ENCODE measurements at regions not wholly inside any gene's neighbourhood (a gene's known extent, or its start where the extent isn't known, plus 50 kb on each side); places are given as distances from the start of the nearest gene placed in this dataset.

DNA sequence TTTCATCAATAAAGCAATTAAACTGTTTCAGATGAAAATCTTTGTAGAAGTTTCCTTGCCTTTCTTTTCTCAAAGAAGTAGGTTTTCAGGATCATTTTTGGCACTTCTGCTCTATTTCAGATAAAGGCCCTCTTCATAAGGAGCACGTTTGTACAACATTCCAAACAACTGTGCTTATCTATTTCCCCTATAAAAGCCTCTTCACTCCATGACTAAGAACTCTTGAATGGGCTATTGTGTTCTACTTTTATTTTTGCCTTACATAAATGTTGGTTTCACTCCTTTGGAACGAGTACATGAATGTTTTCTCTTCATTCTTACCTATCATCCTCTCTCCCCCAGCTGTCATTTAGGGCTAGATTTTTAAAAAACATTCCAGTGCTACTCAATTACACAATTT lies 288.0 kb upstream of the PPP1R2C start:
- TF ChIP-seq, protein P1, sequence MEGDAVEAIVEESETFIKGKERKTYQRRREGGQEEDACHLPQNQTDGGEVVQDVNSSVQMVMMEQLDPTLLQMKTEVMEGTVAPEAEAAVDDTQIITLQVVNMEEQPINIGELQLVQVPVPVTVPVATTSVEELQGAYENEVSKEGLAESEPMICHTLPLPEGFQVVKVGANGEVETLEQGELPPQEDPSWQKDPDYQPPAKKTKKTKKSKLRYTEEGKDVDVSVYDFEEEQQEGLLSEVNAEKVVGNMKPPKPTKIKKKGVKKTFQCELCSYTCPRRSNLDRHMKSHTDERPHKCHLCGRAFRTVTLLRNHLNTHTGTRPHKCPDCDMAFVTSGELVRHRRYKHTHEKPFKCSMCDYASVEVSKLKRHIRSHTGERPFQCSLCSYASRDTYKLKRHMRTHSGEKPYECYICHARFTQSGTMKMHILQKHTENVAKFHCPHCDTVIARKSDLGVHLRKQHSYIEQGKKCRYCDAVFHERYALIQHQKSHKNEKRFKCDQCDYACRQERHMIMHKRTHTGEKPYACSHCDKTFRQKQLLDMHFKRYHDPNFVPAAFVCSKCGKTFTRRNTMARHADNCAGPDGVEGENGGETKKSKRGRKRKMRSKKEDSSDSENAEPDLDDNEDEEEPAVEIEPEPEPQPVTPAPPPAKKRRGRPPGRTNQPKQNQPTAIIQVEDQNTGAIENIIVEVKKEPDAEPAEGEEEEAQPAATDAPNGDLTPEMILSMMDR (IDR thresholded peaks at IDR 0.05; ENCODE audit: control extremely low read depth in 1 of 3, insufficient read depth in 1 of 3, low read depth in 1 of 3, low read length in 3 of 3): no peak
- no peak for TF ChIP-seq TCF12 (IDR thresholded peaks at IDR 0.05; ENCODE audit: low read depth, low read length)
- TF ChIP-seq KDM1A (IDR thresholded peaks at IDR 0.05; ENCODE audit: borderline replicate concordance, low read length): no peak
- TF ChIP-seq SIN3A (conservative IDR thresholded peaks at IDR 0.05 in 1 of 2, IDR thresholded peaks at IDR 0.05 in 1 of 2; ENCODE audit: low read depth in 1 of 2, low read length in 2 of 2): no peak
- TF ChIP-seq YY1 (IDR thresholded peaks at IDR 0.05; ENCODE audit: low read depth, low read length): no peak
- no peak for TF ChIP-seq POLR2AphosphoS5 (IDR thresholded peaks at IDR 0.05; ENCODE audit: low read depth, low read length)
- no peak for TF ChIP-seq GABPA (IDR thresholded peaks at IDR 0.05; ENCODE audit: borderline replicate concordance, insufficient read depth, low read length)
- TF ChIP-seq, protein P2, sequence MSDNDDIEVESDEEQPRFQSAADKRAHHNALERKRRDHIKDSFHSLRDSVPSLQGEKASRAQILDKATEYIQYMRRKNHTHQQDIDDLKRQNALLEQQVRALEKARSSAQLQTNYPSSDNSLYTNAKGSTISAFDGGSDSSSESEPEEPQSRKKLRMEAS (IDR thresholded peaks at IDR 0.05): no peak
- no peak for TF ChIP-seq CEBPB (IDR thresholded peaks at IDR 0.05; ENCODE audit: low read depth, low read length)
- no peak for TF ChIP-seq CREB1 (IDR thresholded peaks at IDR 0.05)
- TF ChIP-seq, protein P3, sequence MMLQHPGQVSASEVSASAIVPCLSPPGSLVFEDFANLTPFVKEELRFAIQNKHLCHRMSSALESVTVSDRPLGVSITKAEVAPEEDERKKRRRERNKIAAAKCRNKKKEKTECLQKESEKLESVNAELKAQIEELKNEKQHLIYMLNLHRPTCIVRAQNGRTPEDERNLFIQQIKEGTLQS (IDR thresholded peaks at IDR 0.05; ENCODE audit: insufficient read depth, low read depth, low read length): no peak
- TF ChIP-seq JUN (IDR thresholded peaks at IDR 0.05; ENCODE audit: low read depth, low read length): no peak
- no peak for TF ChIP-seq RAD21 (IDR thresholded peaks at IDR 0.05 in 1 of 2, conservative IDR thresholded peaks at IDR 0.05 in 1 of 2; ENCODE audit: low read depth in 2 of 2, low read length in 2 of 2)
- no peak for TF ChIP-seq HDAC6 (IDR thresholded peaks at IDR 0.05; ENCODE audit: low read depth, low read length)
